SK-N-MC (cell line): ENCODE measurements at regions not wholly inside any gene's neighbourhood (a gene's known extent, or its start where the extent isn't known, plus 50 kb on each side); places are given as distances from the start of the nearest gene placed in this dataset.

Experiments used
- EZH2 ChIP-seq: fragments of 200-600 bp; sonication (generic); IDR thresholded peaks from one replicate; pipeline ENCODE4 v1.6.1; 2017; ENCODE audit warnings: antibody characterized with exemption
- POLR2AphosphoS5 ChIP-seq: IDR thresholded peaks from 2 replicates; pipeline ENCODE4 v1.6.1; 2012; ENCODE audit warnings: mild to moderate bottlenecking, low read depth, low read length, borderline replicate concordance

DNA sequence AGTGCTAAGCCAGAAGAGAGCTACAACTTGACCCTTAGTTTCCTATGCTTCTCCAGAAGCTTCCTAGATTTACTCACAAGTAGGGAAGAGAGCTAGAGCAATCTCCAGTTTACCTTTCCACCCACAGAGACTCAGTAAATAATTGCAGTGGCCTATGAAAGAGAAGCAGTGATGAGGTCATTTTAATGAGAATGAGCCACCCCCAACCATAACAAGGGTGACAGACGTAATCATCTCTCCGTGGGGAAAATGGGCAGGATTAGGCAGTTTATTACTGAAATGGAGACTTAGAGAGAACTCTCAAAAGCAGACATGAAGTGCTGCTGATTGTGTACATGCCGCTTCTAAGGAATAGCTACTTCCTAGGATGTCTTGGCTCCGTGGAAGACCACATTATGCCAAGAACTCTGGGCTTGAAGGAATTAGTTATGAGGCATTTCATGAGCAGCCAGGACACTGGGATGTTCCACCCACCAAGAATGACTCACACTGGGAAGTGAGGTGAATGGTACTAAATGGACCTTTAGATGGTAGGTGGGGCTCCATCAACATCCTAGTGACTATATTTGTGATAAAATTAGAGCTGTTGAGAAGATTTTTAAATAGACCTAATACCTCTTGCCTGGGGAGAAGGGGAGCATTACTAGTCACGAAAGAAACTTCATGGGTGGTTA, 160.9 kb downstream of the EDEM1 start:
- TF ChIP-seq POLR2AphosphoS5 (no peak), EZH2 (no peak)
